MCF 10A (cell line): ENCODE measurements at regions not wholly inside any gene's neighbourhood (a gene's known extent, or its start where the extent isn't known, plus 50 kb on each side); places are given as distances from the start of the nearest gene placed in this dataset.
"Not testable (repeated sequence)": the region's sequence is repeated elsewhere in the genome, so short reads cannot be mapped to it uniquely, and the experiment has no call there.

ENCODE experiments used
- BruUV-seq: library from RNA; stranded (reverse); fragments of 400-500 nt; replicated peaks from 2 replicates; lab custom pipeline; 2021; lab: Mats Ljungman, UMichigan
- CTCF ChIA-PET: fragments of 300-600 bp; sonication (Branson Sonifier 250); formaldehyde crosslinking; extraction: SDS; loops from one replicate; lab custom pipeline; 2021; ENCODE audit warnings: antibody characterized with exemption, inconsistent platforms; lab: Yijun Ruan, JAX
- POLR2A ChIA-PET: fragments of 300-600, 350-650 bp; sonication (Branson Sonifier 250); formaldehyde crosslinking; extraction: SDS; loops from one replicate; lab custom pipeline; 2020; ENCODE audit warnings: antibody characterized with exemption, inconsistent platforms; lab: Yijun Ruan, JAX
- DNase-seq: peaks from one replicate; pipeline ENCODE4 v3.0.0-alpha.2; 2018; ENCODE audit not compliant: unreplicated experiment
- H3K27ac Mint-ChIP-seq: one replicate; pipeline ENCODE4 v1.8.0; 2022; ENCODE audit warnings: mild to moderate bottlenecking, low read depth, mixed read lengths; ENCODE audit not compliant: unreplicated experiment
- H3K27me3 Mint-ChIP-seq: one replicate; pipeline ENCODE4 v1.8.0; 2022; ENCODE audit warnings: mixed read lengths; ENCODE audit not compliant: insufficient read depth, unreplicated experiment
- H3K36me3 Mint-ChIP-seq: one replicate; pipeline ENCODE4 v1.8.0; 2022; ENCODE audit warnings: mild to moderate bottlenecking, moderate library complexity, mixed read lengths; ENCODE audit not compliant: insufficient read depth, unreplicated experiment
- H3K4me1 Mint-ChIP-seq: one replicate; pipeline ENCODE4 v1.8.0; 2022; ENCODE audit warnings: mixed read lengths; ENCODE audit not compliant: insufficient read depth, unreplicated experiment
- H3K4me3 Mint-ChIP-seq: one replicate; pipeline ENCODE4 v1.8.0; 2022; ENCODE audit warnings: mild to moderate bottlenecking, moderate library complexity, mixed read lengths; ENCODE audit not compliant: unreplicated experiment
- H3K9me3 Mint-ChIP-seq: one replicate; pipeline ENCODE4 v1.8.0; 2022; ENCODE audit warnings: mixed read lengths; ENCODE audit not compliant: unreplicated experiment
- CTCF ChIP-seq: fragments of 200-600 bp; IDR thresholded peaks from one replicate; pipeline ENCODE4 v1.8.0; 2022; ENCODE audit warnings: antibody characterized with exemption, mild to moderate bottlenecking; ENCODE audit not compliant: unreplicated experiment
- intact Hi-C: fragments of 100-400 bp; cut with micrococcal nuclease; formaldehyde crosslinking; loops from 2 replicates; pipeline ENCODE4 v1.14.1; 2022

- BruUV-seq, result no TSS peak
- no peak overlapping the region for H3K4me3 Mint-ChIP-seq
- ChIA-PET CTCF (no interaction called here), POLR2A (interaction anchor here (0.7 kb wide), 1 partner anchor 58 kb away, joined by 4 read pairs; no protein-coding TSS in a partner anchor)
- intact Hi-C loops, result no loop called here
- H3K36me3 Mint-ChIP-seq, result no peaks in the 10 kb centered on the region
- H3K9me3 Mint-ChIP-seq, result no peaks in the 10 kb centered on the region
- H3K27ac Mint-ChIP-seq, result peak overlapping the region; percentile 68
- no peak for DNase-seq
- H3K27me3 Mint-ChIP-seq, result no peaks in the 10 kb centered on the region
- H3K4me1 Mint-ChIP-seq, result peaks cover 25% of the 10 kb centered on the region
- TF ChIP-seq CTCF, result no peak
Measured at GRCh38 chr6:109879521-109879920, 98.6 kb upstream of the GPR6 start.

- POLR2A ChIA-PET, result not testable (repeated sequence)
- peaks cover 25% of the 10 kb centered on the region for H3K4me1 Mint-ChIP-seq
- CTCF ChIA-PET, result interaction anchor here (0.6 to 0.9 kb wide), 2 partner anchors 157 to 355 kb away, joined by 3 read pairs; no protein-coding TSS in a partner anchor
Measured at GRCh38 chr6:109881069-109881468, 97.0 kb upstream of the GPR6 start.

GRCh38 chr6:109881953-109882490 lies 96.1 kb upstream of the GPR6 start:
- H3K27ac Mint-ChIP-seq, result peak overlapping the region; percentile 89
- peak; percentile 39 for DNase-seq
- peaks cover 25% of the 10 kb centered on the region for H3K4me1 Mint-ChIP-seq
- BruUV-seq, H3K4me3 Mint-ChIP-seq, H3K36me3 Mint-ChIP-seq, intact Hi-C loops, H3K9me3 Mint-ChIP-seq, H3K27me3 Mint-ChIP-seq: not testable (repeated sequence)
- ChIA-PET CTCF (interaction anchor here (0.6 kb wide), 1 partner anchor 156 kb away, joined by 3 read pairs; no protein-coding TSS in a partner anchor), POLR2A (interaction anchor here (0.7 to 0.8 kb wide), 2 partner anchors 88 to 298 kb away, joined by 3 read pairs; partner anchors contain the start of gene CDC40)

More at GRCh38 chr6:109881069-109881468, 97.0 kb upstream of the GPR6 start:
- DNase-seq, BruUV-seq, intact Hi-C loops, H3K9me3 Mint-ChIP-seq, H3K27me3 Mint-ChIP-seq, H3K4me3 Mint-ChIP-seq, H3K27ac Mint-ChIP-seq, H3K36me3 Mint-ChIP-seq: not testable (repeated sequence)

GRCh38 chr6:109891924-109892323 lies 86.2 kb upstream of the GPR6 start:
- no peak for DNase-seq
- ChIA-PET POLR2A (no interaction called here), CTCF (no interaction called here)
- peaks cover 8% of the 10 kb centered on the region for H3K9me3 Mint-ChIP-seq
- no TSS peak for BruUV-seq
- no peak overlapping the region for H3K4me3 Mint-ChIP-seq
- H3K36me3 Mint-ChIP-seq, result no peaks in the 10 kb centered on the region
- intact Hi-C loops, result no loop called here
- TF ChIP-seq CTCF, result no peak
- no peak overlapping the region for H3K27ac Mint-ChIP-seq
- H3K4me1 Mint-ChIP-seq, result no peaks in the 10 kb centered on the region
- no peaks in the 10 kb centered on the region for H3K27me3 Mint-ChIP-seq
